Smooth muscle cell of the brain vasculature (primary cell): ENCODE measurements at regions not wholly inside any gene's neighbourhood (a gene's known extent, or its start where the extent isn't known, plus 50 kb on each side); places are given as distances from the start of the nearest gene placed in this dataset.

Source experiments
- DNase-seq: peaks from one replicate; pipeline ENCODE4 v3.0.0-alpha.2; 2012; ENCODE audit warnings: low read depth, low spot score

DNA sequence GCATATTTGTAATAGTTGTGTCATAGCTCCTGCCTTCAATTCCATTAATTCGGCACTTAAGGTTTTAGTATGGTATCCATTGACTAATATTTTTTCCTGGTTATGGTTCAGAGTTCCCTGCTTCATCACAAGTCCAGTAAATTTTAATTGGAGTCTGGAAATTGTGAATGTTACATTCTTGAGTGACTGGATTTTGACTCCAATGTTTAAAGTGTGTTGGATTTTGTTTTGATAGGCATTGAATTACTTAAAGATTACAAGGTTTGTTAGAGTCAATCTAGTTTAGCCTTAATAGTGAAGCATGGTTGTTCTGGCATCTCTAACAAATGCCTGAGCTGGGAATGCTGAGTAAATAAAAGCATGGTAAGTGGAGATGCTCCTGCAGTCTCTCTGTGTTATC lies 326.6 kb upstream of the IGFBP3 start:
- DNase-seq, result no peak

DNA sequence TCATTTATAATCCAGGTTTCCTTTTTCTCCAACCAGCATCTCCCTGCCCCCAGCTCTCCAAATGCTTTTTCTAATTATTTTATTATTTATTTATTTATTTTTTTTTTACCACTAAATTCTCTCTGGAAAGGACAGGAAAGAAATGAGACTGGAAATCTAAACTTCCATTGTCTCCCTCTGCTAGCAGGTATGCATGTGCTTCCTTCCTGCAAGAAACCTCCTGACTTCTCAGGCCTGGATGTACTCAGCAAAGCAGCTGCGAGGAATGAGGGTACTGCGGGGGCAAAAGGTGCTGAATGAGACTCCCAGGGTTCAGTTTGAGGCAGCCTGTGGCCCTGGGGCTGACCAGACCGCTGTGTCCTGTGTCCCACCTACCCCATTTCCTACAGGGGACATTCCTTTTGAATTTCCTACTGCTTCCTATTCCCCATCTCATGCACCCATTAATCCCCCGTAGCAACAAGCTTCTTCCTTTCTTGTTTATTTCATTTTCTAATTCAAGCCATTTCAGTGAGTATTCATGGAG lies 324.6 kb upstream of the IGFBP3 start:
- no peak for DNase-seq

DNA sequence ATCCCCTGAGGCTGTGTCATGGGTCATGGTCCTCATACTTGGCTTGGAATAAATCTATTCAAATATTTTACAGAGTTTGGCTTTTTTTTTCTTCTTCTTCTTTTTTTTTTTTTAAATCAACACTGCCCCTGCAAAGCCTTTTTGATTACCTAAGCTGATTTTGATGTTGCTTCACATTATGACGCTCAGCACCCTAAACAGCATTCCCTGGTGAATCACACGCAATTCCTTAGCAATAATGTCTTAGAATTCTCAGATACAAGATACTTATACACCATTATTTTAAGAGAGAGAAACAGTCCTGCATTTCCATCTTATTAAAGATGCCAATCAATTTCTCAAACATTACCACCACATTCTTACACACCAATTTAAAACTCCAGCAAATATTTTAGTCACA lies 323.7 kb upstream of the IGFBP3 start:
- no peak for DNase-seq

DNA sequence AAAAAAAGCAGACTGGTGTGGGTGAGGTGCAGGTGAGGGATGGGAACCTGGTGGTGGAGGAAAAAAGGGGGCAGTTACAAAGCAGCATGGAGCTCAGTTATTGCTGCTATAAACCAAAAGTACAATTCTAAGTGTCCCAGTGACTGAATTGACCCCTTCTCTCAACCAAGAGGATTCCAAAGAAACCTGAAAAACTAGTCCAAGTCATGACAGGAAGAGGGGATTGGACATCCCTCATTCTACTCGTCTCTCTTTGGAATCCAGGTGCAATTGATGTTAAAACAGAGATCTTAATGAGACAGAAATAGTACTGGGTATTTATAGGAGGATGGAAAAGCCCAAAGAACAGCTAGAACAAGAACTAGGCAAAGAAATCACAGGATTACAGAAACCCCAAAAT lies 322.3 kb upstream of the IGFBP3 start:
- DNase-seq, result no peak

DNA sequence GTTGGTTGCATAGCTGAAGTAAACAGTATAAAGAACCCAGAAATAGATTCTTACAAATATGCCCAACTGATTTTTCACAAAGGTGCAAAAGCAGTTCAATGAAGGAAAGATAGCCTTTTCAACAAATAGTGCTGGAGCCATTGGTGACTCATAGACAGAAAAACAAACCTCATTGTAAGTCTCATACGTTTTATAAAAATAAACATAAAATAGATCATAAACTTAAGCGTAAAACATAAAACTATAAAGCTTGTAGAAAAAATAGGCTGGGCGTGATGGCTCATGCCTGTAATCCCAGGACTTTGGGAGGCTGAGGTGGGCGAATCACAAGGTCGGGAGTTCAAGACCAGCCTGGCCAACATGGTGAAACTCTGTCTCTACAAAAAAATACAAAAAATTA lies 318.8 kb upstream of the IGFBP3 start:
- DNase-seq, result no peak

DNA sequence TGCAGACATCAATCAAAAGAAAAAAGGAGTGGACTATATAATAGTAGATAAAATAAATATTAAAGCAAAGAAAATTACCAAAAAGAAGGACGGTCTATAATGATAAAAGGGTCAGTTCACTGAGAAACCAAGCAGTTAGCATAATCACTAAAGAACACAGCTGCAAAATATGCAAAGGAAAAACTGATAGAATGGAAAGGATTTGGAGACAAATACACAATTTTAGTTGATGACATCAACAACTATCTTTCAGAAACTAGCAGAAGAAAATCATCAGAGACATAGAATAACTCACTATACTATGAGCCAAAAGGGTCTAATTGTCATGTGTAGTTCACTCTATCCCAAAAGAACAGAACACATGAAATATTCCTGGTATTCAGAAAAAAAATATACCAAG lies 316.4 kb upstream of the IGFBP3 start:
- DNase-seq, result no peak

DNA sequence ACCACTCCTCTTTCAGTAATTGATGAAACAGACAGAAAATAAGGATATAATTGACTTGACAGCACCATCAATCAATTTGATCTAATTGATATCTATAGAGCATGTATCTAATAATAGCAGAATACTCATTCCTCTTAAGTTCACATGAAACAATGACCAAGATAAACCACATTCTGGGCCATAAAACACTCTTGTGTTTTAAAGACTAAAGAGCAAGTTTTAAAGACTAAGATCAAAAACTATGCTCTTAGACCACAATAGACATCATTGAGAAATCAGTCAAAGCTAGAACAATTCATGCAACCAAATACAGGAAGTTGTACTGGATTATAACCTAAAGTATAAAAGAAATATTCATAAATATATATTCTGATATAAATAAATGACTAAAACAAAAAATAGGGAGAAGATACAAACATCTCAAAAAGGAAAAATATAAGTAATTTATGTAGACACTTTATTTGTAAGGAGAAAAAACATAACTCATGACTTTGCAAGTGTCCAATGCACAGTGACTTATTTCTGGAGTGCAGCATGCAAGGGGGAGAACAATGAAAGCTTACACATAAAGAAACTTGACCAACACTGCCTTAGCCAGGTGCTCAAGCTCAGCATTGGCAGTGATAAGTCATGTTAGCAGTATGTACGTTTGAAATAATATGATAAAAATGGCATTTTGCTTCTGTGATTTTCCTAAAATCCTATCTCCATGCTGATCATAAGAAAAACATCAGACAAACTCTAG lies 312.7 kb upstream of the IGFBP3 start:
- DNase-seq, result no peak

DNA sequence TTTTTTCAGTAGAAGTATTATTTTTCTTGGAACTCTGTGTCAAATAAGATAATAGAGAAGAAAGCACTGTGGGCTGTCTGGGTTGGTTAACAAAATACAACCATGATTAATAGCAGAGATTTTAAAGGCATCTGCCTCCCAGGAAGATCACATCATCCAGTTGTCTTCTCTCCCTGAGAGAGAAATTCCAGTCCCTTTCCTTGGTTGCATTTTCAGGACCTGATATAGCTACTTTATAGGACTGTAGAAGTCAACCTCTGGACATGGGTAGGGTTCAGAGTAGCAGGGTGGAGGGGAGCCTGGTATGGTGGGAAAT lies 309.9 kb upstream of the IGFBP3 start:
- DNase-seq, result peak; percentile 57

DNA sequence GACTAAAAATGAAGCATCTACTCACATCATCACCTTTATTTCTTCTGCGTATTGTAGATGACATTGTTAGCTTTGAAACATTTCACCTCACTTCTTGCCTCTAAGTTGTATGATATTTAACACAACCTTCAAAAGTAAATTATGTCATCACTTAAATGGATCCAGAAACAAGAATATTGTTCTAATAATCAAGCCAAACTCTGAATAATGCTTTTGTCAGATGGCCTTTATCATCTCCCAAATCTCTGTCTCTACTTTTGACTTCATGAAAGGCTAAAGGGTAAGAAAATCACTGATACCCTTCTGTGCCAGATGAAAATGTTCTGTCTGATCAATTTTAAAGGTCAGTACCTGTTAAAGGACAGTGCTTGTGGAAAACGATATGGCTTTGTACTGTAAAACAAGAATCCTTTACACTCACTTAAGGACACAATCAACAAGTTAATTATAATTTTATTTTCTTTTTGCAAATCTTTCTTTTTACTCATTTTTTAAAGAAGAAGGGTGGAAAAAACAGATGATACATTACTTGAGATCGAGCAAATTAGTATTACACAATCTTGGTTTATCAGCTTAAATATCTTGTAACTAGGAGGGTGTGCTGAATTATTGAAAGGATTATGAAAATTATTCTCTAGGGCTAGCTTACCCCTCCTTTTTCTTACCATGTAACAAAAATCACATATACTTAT lies 309.4 kb upstream of the IGFBP3 start:
- no peak for DNase-seq

DNA sequence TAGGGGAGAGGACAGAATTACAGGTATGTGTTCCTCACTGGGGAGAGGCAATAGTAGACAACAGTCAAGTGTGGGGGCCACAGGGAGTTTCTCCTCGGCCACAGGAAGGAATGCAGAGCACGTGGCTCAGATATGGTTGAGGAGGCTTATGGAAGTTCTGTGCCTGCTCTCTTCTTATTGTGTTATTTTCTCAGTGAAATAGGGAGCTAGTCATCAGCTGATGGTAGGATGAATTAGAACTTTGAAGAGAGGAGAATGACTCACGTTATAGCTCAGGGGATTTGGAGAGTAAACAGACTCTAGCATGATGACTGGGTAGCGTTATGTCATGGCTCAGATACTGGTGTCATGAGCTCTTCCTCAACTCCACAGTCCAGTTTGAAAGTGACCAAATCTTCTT lies 308.3 kb upstream of the IGFBP3 start:
- DNase-seq, result peak; percentile 60

DNA sequence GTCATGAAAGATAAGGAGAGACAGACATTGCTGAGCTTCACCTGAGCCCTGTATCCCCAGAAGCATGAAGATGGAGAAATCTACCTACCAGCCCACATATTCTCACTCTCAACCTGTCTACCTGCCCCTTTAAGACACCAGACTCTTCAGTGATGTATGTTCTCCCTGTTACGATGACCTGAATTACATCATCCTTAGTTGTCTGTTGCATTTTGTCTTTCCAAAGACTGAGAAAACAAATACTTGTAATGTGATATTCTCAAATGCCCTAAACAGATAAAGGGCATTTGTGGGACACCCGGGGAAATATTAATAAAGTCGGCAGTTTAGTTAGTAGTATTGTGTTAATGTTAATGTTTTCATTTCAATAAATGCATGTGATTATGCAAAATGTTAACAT lies 305.8 kb upstream of the IGFBP3 start:
- no peak for DNase-seq

DNA sequence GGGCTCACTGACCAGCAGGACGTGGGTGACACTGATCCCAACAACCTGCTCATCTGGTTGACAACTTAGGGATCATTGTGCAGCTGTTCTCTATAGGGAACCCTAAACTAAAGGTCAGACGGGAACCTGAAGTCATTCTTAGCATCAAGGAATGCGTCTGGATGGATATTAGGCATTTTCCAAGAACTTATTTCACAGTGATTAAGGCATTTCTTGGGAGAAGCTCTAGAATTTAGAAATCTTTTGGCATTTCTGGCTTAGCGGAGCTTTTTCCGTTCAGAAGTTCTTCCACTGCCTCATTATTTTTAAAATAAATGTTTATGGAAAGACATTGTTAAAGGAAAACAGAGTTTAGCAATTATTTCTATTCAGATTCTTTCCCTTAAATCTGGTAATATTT lies 303.3 kb upstream of the IGFBP3 start:
- no peak for DNase-seq

DNA sequence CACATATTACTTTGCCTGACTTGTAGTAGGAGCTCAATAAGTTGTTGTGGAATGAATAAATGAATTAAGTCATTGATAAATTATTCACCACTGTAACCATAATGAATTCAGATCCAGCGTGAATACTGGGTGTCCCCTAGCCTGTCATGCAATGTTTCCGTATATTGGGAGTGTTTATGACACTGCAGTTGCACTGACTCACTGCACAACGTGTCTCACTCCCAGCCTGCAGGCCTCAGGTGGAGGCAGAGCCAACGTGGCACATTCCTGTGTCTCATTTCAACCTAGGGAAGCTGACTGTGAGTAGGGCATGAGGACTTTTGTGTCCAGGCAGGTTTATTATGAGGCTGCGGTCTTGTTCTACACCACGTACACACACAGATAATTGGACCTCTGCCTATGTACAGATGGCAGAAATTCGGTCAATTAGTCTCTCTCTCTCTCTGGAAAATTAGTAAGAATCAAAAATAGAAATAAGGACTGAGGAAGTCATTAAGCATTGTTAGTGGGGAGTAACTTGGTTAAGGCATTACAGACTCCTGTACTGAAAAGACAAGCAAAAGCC lies 299.1 kb upstream of the IGFBP3 start:
- no peak for DNase-seq

DNA sequence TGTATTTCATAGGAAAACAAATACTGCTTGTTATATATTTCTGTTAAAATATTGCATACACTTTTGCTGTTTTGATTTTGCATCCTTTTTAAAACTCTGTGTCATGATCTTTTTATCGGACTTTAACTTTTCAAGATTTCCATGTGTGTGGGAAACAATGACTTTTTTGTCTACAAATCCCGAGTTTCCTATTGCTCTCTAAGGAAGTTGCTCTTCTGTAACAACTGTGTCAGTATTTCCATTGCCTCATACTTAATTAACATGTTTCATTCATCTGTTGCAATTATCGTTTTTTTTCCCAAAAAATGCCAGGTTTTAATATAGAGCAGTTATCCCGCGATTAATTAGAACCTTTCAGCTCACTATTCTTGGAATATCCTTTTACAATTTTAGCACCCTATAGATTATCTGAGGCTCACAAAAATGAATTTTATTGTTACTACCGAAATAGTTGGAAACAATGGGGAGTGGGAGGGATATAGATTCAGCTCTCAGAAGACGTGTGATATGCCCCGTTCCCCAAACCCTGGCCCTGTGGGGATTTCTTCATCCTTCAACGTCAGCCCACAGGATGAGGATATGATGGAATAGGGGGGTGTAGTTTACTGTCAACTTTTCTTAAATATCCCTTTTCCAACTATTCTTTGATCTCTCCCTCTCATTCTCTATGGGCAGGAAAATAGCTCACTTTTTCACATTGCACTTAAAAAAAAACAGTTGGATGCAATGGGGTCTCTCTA lies 297.6 kb upstream of the IGFBP3 start:
- no peak for DNase-seq

DNA sequence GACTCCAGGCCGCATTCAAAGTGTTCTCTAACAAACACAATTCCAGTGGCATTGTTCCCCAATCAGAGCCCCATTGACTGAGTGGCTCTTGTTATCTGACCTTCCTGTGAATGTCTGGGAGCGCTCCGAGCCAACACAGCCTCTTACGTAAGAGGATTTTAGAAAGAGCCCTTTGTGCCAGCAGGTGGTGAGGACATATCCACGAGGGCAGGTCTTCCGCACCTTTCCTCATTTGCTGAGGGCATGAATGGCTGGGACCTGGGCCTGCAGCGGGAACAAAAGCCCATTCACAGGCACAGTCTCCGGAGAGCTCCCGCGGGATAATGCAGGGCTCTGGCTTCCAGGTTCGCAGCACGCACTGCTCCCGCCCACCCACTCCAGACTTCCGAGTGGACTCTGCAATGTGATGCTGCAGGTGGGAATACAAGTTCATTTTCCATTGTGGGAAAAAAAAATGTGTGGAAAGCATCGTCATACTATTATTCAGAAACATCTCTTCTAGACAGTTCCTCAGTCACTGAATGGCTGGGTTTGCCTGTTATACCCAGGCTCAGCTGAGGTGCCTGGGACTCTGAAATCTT lies 295.0 kb upstream of the IGFBP3 start:
- DNase-seq, result no peak

DNA sequence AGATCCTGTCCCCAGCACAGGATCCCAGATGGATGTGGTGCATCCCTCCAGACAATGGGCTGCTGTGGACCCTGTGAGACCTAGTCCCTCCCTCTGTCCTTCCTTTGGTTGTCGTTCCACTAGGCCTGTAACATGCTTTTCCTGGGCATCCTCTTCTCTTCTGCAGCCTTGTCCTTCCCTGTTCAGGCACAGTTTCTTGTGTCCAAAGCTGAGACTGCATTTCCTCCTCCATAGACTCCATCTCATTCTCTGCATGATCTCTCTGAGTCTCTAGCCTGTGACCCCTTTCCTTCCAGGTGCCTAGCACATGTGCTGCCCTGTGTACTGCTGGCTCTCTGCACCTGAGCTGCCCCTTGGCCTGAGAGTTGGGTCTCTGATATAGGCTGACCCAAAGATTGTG lies 293.5 kb upstream of the IGFBP3 start:
- no peak for DNase-seq

DNA sequence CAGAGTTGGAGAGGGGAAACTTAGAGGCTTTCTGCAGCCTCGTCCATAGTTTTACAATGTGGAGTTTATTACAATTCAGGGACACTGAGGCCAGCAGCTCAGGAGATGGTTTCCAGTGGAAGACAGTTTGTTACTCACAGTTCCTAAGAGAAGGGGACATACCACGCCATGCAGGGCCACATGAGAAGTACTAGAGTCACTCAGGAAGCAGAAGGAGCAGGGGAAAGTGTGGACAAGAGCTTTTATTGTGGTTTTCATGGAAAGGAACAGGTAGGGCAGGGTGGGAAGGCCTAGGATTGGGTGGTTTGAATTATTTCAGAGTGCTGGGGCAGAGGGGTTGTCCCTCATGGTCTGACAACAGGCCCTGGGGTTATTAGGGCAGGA lies 292.1 kb upstream of the IGFBP3 start:
- no peak for DNase-seq

DNA sequence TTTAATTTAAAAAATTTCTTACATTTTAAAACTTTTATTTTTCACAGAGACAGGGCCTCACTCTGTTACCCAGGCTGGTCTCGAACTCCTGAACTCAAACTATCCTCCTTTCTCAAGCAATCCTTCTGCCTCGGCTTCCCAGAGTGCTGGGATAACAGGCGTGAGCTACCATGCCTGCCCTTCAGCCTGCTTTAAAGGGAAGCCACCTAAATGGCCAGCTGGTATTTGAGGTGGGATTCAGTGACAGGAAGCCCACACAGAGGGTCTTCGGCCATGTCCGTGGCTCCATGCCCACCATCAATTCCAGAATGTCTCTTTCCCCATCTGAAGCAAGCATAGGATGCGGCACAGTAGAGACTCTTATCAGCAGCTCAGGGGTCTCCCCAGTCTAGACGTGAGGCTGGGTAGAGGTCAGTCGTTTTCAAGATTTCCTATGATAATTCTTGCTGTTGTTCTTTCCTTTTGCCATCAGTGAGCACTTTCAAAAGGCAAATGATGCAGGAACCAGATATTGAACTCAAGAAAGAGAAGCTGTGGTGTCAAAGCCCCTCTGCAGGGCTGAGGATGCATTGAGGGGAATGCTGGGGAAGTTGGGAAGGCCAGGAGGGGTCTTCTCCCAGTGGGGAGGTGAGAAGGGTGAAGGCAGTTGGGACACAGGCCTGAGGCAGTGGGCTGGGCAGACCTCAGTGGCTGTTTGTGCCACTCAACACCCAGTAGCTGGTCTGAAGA lies 291.5 kb upstream of the IGFBP3 start:
- no peak for DNase-seq

DNA sequence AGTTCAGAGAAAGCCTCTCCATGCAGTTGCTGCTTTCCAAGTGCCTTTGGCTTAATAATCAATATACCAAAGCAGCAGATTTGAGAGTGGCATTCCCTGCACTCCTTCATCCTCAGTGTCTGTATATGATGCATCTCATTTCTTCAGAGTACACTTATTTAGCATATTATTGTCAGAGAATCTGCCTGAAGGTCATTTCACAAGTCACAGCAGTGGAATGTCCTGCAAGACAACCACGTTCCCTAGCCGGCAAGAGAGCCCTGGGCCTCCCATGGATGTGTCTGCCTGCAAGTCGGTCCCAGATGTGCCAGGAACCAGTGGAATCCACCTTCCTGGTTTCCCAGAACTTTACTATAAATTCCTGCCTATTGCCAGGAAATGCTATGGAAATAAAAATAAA lies 289.4 kb upstream of the IGFBP3 start:
- DNase-seq, result no peak

DNA sequence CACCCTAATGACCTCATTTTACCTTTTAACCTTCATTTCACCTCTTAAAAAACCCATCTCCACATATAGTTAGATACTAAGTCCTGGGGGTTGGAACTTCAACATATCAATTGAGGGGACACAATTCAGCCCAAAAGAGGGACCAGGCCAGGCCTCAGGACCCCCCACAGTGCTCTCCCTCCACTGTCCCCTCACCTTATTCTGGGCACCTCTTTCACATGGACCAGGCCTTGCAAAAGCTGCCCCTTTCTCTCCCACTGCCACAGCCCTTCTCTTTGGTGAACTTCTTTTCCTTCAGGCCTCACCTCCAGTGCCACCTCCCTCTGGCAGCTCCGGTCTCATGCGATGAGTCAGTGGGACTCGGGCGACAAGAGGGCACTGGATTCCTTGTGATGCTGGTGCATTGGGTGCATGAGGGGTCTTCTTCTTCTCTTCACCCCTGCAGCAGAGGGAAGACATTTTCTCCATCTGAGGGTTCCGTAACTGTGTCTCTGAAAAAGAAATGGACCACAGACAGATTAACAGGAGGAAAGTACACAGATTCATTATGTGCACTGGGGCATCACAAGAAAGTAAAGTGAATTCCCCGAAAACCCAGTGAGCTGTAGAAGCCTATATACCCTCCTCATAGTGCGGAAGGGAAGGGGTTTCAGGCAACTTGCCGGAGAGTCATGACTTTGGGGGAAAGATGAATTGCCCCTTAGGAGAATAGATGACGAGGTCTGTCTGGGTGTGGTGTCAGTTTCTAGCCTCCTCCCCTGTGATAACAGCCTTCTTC lies 288.7 kb upstream of the IGFBP3 start:
- no peak for DNase-seq
